SU-DHL-6 (cell line): ENCODE measurements at regions not wholly inside any gene's neighbourhood (a gene's known extent, or its start where the extent isn't known, plus 50 kb on each side); places are given as distances from the start of the nearest gene placed in this dataset.

Experiments
- H2AFZ ChIP-seq: fragments of 200-600 bp; sonication (generic); 2 replicates; pipeline ENCODE4 v1.6.1; 2014; ENCODE audit warnings: low read depth, mild to moderate bottlenecking, moderate library complexity, mixed read lengths, antibody characterized with exemption, low read length; ENCODE audit not compliant: severe bottlenecking
- H3F3A ChIP-seq: fragments of 200-600 bp; shearing (Covaris generic); 2 replicates; pipeline ENCODE4 v1.6.0; 2016; ENCODE audit warnings: antibody characterized with exemption, mild to moderate bottlenecking; ENCODE audit not compliant: insufficient read depth
- H3K27ac ChIP-seq: fragments of 200-600 bp; sonication (generic); 2 replicates; pipeline ENCODE4 v1.5.1; 2016; ENCODE audit warnings: low read depth, mild to moderate bottlenecking, low read length, moderate library complexity, mixed read lengths
- H3K27me3 ChIP-seq: fragments of 200-600 bp; sonication (generic), shearing (Covaris generic); 2 replicates; pipeline ENCODE4 v1.6.0; 2014; ENCODE audit warnings: mild to moderate bottlenecking, low read length
- H3K36me3 ChIP-seq: fragments of 200-600 bp; sonication (generic); 2 replicates; pipeline ENCODE4 v1.6.1; 2014; ENCODE audit warnings: mild to moderate bottlenecking, low read length, mixed read lengths
- H3K4me2 ChIP-seq: fragments of 300-600, 200-600 bp; shearing (Covaris generic), sonication (generic); 2 replicates; pipeline ENCODE4 v1.6.0; 2014; ENCODE audit warnings: low read length, low read depth, mild to moderate bottlenecking; ENCODE audit not compliant: poor library complexity, severe bottlenecking
- H3K4me3 ChIP-seq: fragments of 200-600 bp; sonication (generic); 2 replicates; pipeline ENCODE4 v1.5.1; 2014; ENCODE audit warnings: antibody characterized with exemption, low read length, mild to moderate bottlenecking, mixed read lengths; ENCODE audit not compliant: insufficient read depth, poor library complexity, severe bottlenecking
- H3K79me2 ChIP-seq: fragments of 200-600 bp; sonication (generic); 2 replicates; pipeline ENCODE4 v1.6.1; 2014; ENCODE audit warnings: mild to moderate bottlenecking, low read length, moderate library complexity; ENCODE audit not compliant: insufficient read depth
- H3K9ac ChIP-seq: fragments of 200-600 bp; sonication (generic); 2 replicates; pipeline ENCODE4 v1.7.0; 2014; ENCODE audit warnings: mild to moderate bottlenecking, low read length
- H3K9me2 ChIP-seq: fragments of 200-600 bp; sonication (generic); replicated peaks from 2 replicates; pipeline ENCODE4 v1.6.1; 2014; ENCODE audit warnings: low read length; ENCODE audit not compliant: insufficient read depth
- H3K9me3 ChIP-seq: fragments of 200-600 bp; sonication (generic); 2 replicates; pipeline ENCODE4 v1.6.1; 2014; ENCODE audit warnings: low read length, mixed read lengths; ENCODE audit not compliant: insufficient read depth
- H4K20me1 ChIP-seq: fragments of 200-600 bp; sonication (generic); 2 replicates; pipeline ENCODE4 v1.6.1; 2014; ENCODE audit warnings: low read depth, mild to moderate bottlenecking, antibody characterized with exemption, low read length, moderate library complexity, mixed read lengths
- EZH2phosphoT487 ChIP-seq: fragments of 200-600 bp; sonication (generic), shearing (Covaris generic); conservative IDR thresholded peaks from 2 replicates; pipeline ENCODE4 v1.6.1; 2018; ENCODE audit warnings: mild to moderate bottlenecking, antibody characterized with exemption, low read length, moderate library complexity, mixed read lengths
- TF ChIP-seq, protein P1 (sequence below): fragments of 200-600 bp; sonication (generic); IDR thresholded peaks from one replicate; pipeline ENCODE4 v1.5.1; 2017; ENCODE audit warnings: antibody characterized with exemption, mild to moderate bottlenecking, low read length, moderate library complexity; ENCODE audit not compliant: insufficient read depth, poor library complexity, severe bottlenecking

DNA sequence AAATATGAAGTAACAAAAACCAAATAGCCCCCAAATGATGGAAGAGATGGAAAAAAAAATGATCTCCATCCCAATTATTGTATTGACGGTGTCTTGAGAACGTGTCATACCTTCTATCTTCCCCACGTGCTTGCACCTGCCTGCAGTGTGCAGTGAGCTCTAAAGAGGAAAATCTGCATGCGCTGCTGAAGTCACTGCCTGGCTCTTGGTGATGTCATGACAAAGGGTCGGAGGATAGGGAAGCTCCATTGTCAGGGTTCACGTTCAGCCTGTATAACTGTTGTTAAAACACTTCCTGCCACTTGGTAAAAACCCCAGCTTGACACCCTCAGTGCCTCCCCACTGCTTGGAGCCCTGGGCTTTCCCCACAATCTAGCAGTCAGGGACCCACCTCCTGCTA is 549.2 kb upstream of the MKI67 start:
- Histone ChIP-seq H3K9me3 (no peaks in the 10 kb centered on the region), H3K9me2 (no peaks in the 10 kb centered on the region), H3F3A (no peaks in the 10 kb centered on the region), H3K79me2 (no peaks in the 10 kb centered on the region), H2AFZ (no peak overlapping the region), H3K9ac (no peak overlapping the region), H3K4me3 (no peak overlapping the region), H3K27ac (no peak overlapping the region), H3K27me3 (no peaks in the 10 kb centered on the region), H3K36me3 (no peaks in the 10 kb centered on the region), H3K4me2 (no peak overlapping the region), H4K20me1 (no peaks in the 10 kb centered on the region)
- no peak for TF ChIP-seq EZH2phosphoT487
- TF ChIP-seq, protein P1, sequence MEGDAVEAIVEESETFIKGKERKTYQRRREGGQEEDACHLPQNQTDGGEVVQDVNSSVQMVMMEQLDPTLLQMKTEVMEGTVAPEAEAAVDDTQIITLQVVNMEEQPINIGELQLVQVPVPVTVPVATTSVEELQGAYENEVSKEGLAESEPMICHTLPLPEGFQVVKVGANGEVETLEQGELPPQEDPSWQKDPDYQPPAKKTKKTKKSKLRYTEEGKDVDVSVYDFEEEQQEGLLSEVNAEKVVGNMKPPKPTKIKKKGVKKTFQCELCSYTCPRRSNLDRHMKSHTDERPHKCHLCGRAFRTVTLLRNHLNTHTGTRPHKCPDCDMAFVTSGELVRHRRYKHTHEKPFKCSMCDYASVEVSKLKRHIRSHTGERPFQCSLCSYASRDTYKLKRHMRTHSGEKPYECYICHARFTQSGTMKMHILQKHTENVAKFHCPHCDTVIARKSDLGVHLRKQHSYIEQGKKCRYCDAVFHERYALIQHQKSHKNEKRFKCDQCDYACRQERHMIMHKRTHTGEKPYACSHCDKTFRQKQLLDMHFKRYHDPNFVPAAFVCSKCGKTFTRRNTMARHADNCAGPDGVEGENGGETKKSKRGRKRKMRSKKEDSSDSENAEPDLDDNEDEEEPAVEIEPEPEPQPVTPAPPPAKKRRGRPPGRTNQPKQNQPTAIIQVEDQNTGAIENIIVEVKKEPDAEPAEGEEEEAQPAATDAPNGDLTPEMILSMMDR: no peak

- Histone ChIP-seq H3F3A (no peaks in the 10 kb centered on the region), H2AFZ (no peak overlapping the region), H4K20me1 (no peaks in the 10 kb centered on the region), H3K27ac (no peak overlapping the region), H3K4me3 (no peak overlapping the region), H3K4me2 (no peak overlapping the region), H3K9me2 (no peaks in the 10 kb centered on the region), H3K9ac (no peak overlapping the region), H3K27me3 (no peaks in the 10 kb centered on the region), H3K9me3 (no peaks in the 10 kb centered on the region), H3K79me2 (no peaks in the 10 kb centered on the region), H3K36me3 (no peaks in the 10 kb centered on the region)
- TF ChIP-seq, protein P1: no peak
- no peak for TF ChIP-seq EZH2phosphoT487
Observed at GRCh38 chr10:128680116-128680515, 553.9 kb upstream of the MKI67 start.

GRCh38 chr10:128684215-128684614 is 558.0 kb upstream of the MKI67 start:
- TF ChIP-seq, protein P1: no peak
- no peak for TF ChIP-seq EZH2phosphoT487
- no peaks in the 10 kb centered on the region for H3K9me2 ChIP-seq
- H3K9me3 ChIP-seq: no peaks in the 10 kb centered on the region
- no peak overlapping the region for H3K9ac ChIP-seq
- H3F3A ChIP-seq: no peaks in the 10 kb centered on the region
- H3K4me2 ChIP-seq: no peak overlapping the region
- H3K36me3 ChIP-seq: no peaks in the 10 kb centered on the region
- no peak overlapping the region for H3K27ac ChIP-seq
- H3K4me3 ChIP-seq: no peak overlapping the region
- no peak overlapping the region for H2AFZ ChIP-seq
- H3K27me3 ChIP-seq: no peaks in the 10 kb centered on the region
- H3K79me2 ChIP-seq: no peaks in the 10 kb centered on the region
- H4K20me1 ChIP-seq: no peaks in the 10 kb centered on the region
